DMS153 treated with DMSO at 0.1 percent for 48 hours (cell line): ENCODE measurements at regions not wholly inside any gene's neighbourhood (a gene's known extent, or its start where the extent isn't known, plus 50 kb on each side); places are given as distances from the start of the nearest gene placed in this dataset.

Experiments used
- DNase-seq: peaks from one replicate; lab custom pipeline; 2025; ENCODE audit not compliant: unreplicated experiment; lab: John Stamatoyannopoulos, UW

DNA sequence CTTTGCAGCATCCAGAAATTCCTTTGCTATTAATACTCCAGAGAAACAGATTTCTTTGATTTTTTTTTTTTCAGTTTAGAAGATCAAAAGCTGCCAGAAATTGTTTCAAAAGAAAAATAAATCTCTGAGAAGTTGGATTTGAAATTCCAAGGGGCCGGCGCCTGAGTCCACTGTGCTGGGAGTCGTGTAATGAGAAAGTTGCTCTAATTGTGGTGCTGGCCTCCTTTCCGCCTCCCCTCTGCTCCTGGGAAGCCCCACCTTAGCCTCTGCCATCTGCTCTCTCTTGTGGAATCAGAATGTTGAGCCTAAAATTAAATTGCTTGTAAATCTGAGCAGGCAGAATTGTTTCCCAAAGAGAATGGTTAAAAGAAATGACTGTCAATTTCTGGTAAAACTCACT, 93.3 kb downstream of the EMX2 start:
- DNase-seq: no peak

DNA sequence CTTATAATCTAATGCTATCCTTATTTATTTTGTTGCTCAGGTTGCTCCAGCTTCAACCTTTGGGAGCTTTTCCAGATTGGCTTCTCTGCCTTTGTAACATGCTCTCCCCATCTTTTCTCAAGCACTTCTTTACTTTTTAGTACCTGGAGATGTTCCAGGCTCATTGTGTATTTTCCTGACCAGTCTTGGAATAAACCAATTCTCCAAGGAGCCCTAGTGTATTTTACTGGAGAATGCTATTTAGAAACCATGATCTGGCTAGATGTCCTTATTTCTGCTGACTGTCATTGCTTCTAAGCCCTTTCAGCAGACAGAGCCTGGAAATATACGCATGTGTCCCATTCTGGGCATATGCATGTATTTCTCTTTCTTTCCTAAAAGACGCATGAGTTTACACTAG, 95.7 kb downstream of the EMX2 start:
- DNase-seq: no peak

DNA sequence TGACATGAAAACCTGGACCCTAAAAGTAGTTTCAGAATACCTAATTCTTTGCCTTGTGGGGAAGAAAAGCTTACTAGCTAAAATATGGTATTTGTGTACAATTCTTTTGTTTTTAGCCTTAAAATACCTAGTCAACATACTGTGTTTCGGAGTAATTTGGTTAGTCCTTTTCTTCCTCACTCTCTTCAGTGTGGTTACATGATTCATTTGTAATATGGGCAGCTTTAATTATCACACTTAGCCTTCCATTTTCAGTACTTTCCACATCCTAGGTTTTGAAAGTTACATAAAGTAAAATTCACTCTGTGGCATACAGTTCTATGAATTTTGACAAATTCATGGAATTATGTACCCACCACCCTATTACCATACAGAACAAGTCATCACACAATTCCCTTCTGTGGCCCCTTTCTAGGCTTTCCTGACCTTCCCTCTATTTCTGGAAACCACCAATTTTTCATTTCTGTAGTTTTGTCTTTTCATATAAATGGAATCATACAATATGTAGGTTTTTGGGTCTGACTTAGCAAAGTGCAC, 96.2 kb downstream of the EMX2 start:
- DNase-seq: no peak

DNA sequence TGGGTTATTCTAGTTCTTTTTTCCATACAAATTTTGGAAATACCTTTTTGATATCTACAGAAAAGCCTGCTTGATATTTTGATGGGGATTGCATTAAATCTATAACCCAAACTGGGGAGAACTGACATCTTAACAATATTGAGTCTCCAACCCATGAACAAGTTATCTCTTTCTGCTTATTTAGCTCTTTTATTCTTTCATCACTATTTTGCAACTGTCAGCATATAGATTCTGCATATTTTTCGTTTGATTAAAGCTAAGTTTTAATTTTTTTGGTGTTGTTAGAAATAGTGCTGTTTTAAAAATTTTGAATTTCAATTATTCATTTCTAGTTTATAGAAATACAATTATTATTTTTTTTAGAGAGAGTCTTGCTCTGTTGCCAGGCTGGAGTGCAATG, 97.9 kb downstream of the EMX2 start:
- DNase-seq: no peak

DNA sequence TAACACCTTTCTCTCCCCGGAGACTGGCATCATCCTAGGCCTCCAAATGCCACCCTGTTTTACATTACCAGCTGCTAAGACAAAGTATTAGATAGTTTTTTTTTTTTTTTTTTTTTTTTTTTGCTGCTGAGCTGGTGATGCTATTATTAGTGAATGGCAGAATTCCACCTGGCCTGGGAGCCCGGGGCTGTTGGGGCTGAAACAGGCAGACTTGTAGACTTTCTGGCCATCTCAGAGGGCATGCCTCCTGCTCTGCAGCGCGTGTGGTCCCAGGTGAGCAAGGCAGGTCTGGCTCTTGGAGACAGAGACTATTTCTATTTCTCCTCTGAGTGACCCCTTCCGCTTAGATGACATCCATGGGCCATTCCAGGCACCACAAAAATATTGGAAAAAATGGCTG, 104.2 kb downstream of the EMX2 start:
- DNase-seq: no peak

DNA sequence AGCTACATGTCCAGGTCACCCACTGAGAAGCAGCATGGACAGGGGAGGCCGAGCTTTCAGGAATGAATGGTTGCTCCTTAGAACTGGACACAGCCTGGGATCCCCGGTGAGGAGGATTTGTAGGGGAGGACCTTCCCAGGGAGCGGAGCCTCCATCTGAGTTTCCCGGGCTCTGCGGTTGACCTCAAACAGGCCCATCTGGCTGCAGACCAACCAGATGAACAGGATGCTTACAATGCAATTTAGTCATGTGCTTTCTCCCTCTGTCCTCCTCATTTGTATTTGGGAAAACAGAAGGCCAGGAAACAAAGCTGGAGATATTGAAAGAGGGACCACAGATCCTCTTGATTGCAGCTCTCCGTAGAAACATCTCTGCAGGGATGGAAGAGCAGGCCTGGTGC, 104.8 kb downstream of the EMX2 start:
- DNase-seq: no peak

DNA sequence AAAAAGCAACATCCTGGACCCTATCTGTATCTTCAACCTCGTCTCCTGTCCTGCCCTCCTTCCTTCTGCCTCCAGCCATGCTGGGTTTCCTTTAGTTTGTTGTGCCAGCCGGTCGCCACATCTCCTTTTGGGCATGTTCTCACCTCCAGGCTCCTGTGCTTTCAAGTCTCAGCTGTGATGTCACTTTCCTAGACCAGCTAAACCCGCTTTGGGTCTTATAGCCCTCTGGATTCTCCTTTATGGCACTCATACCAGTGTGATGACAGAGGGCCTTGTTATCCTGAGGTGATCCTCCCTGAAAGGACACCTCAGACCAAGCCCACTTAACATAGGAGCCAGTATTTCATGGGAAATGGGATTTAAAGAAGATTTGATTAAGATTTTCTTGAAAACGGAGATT, 108.6 kb downstream of the EMX2 start:
- no peak for DNase-seq

DNA sequence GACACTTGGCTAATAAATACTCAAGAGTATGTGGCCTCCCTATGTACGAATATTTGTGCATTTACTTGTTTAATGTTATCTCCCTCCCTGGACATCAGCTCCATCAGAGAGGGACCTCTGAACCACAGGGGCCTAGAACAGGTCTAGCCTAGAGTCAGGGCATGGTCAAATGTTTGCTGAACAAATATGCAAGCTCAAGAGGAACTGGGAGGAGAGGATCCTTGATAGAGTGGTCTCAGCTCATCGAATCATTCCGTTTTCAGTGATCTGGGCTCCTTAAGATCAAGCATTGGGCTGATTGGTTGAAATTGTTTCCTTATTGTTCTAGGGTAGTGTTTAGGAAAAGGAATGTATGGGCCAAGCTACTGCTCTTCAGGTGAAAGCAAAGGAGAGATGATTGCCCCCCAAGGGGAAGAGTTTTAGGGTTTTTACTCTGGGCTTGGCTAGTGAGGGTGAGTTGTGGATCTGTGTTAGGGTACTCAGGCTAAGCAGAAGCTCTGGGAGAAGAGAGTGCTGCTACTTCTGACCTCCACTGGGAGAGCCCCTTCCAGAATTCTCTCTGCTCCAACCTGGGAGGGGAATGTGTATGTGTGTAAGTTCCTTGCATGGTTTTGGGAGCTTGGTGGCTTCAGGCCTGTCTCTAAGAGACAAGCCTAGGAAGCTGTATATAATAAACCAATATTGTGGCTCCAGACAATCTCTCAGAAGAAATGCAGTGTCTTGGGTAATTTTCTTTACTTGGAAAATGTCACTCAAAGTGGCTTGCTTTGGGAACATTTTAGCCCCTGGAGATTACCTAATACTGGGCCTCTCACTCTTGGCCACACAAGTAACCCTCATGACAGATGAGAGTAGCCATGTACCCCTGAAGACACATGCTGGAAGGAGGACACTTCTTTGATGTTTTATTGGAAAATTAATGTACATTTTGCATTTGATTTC, 110.0 kb downstream of the EMX2 start:
- DNase-seq: no peak

DNA sequence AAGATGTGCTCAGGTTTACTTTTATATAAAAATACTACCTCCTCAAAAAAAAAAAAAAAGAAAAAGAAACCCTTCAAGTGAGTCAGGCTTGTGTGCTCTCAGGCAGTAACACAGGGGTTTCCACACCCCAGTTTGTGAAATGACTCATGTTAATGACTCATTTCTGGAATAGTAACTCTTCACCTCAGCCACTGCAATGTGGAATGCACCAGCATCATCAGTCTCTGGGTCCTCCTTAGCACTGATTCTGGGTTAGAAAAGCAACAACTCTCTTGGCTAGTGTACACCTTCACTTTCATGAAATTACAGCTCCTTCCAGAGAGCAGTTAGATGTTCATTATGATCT, 110.6 kb downstream of the EMX2 start:
- DNase-seq: no peak

DNA sequence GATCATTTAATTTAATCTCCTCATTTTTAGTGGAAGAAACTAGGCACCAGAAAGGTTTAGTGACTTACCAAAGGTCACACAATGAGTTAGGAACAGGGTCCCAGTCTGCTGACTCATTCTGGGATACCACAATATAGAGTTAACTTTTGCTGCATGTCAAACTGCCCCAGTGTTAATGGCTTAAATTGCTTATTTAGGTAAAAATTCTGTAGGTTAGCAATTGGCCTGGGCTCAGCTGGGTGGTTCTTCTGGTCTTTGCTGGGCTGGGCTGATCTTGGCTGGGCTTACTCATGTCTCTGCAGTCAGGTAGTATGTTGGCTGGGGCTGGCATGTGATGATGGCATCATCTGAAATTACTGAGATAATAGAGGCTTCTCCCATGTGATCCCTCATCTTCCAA, 111.6 kb downstream of the EMX2 start:
- DNase-seq: no peak

DNA sequence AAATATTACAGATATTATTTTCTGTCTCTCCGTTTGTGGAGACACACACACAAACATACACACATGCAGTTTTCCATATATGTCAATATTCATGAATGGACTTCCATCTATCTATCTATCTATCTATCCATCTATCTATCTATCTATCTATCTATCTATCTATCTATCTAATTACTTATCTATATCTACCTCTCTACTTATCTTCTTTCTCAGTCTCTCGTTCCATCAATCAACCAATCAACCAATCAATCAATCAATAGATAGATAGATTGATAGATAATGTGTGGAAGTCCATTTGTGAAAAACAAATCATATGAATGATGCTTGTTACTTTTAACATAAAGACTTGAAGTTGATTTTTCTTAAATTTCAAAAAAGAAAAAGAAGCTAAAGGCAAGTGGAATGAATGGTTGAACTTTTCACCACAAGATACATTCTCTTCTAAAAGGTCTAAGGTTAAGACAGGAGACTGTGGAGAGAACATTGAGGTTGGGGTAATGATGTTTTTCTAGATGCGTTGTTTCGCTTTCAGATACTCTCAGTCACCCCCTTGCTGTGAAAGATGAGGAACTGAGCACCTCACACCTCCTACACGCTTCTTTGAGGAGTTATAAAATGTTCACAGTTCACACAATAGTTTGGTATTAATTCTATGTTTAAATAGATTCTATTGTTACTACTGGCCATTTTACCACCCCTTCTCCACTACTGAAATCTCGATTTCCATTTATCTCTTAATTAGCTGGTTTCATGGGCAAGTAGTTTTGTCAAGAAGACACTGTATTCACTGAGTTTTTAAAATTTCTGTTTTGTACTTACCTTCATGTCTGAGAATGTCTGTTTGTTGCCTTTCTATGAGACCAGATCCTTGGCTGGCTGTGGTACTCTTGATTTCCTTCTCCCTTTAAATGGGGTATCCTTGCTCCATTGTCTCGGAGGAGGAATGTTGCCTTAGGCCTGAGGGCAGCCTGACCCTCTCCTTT, 114.1 kb downstream of the EMX2 start:
- DNase-seq: no peak

DNA sequence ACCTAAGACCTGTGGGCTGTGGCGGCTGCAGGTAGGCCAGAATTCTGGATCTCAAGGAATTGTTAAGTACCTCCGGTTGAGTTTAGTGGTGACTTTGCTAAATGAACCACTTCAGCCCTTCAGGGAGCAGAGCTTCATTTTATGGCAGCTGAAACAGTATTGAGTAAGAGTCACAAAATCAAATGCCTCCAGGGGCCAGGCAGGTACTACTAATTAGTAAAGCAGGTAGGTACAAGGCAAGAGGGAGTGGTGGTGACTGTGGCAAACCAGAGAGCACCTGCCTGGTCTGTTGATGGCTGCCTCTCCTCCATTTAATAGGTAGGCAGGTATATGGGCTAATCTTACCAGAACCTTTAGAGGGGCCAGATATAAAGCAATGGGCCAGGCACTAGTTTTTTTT, 118.8 kb downstream of the EMX2 start:
- DNase-seq: no peak

DNA sequence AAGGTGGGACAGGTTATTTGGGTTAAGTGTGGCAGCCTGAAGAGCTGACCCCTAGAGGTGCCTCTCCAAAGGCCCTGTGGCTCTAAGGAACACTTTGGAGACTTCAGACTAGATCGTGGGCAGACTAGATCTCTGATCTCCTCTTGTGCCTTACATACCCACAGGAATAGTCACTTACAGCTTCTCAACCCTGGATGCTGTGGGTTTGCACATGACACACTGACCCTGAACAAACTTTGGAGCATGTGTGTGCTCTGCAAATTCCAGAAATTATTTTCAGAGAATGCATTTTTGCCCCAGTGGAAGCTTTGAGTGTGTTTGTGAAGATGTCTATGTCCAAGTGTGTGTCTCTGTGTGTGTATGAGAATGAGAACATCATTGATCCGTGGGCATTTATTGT, 119.6 kb downstream of the EMX2 start:
- DNase-seq: no peak

DNA sequence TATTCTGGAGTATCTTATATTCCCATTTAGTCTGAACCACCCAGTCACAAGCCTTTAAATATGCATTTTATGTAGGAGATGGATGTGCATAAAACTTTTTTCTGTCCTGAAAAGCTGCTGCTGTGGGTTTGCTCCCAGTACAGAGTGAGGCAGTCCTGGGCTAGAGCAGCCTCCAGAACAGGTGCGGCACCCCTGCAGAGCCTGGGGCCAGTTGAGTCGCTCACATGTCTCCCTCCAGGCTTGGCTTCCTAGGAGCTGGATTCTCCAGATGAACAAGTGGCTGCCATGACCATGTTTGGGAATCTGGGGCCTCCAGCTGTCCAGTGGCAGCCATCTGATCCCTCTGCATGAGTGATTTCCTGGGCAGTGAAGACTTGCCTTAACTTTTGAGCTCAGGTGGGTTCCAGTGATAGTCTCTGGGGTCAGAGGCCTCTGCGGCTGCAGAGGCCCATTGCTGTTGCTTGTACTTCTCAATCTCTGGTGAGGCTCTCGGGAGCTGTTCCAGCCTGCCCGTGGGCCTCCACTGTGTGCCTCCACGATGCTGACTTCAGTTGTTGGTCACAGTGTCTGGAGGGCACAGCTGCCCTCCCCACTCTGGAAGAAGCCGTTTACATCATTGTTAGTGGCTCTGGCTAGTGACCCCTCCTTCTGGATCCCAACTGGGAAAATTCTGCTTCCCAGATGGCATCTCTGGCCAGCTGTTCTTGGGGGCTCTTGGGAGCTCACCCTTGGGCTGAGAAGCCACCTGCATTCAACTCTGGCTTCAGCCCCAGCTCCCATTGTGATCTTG, 120.4 kb downstream of the EMX2 start:
- no peak for DNase-seq

DNA sequence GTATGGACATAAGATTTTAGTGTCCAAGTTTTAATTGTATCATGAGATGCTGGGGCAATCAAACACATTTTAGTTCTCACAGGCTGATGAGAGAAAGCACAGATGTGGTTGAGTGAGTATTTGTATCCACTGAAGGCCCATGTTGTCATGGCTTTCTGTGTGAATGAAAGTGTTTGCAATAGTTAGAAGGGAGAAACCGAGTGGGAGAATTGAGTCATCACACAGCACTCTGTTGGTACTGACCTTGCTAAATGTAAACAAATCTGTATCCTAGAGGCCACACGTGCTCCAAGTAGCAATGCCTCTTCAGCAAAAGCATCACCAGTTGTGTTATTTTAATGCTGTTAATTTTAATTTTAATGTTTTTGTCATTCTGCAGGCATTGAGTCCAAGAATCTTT, 121.2 kb downstream of the EMX2 start:
- DNase-seq: no peak

DNA sequence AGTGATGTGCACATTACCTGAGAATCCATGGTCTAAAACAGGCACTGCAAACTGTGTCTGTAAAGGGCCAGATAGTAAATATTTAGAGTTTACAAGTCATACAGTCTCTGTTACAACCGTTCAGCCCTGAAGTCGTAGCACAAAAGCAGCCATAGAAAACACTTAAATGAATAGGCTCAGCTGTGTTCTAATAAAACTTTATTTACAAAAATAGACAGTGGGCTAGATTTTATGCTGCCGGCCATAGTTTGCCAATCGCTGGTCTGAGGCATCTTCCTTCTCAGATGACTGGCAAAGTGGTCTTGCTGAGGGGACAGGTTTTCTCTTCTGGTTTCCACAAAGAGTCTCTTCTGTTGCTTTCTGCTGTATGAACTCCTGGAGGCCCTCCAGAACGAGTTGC, 121.7 kb downstream of the EMX2 start:
- DNase-seq: no peak

DNA sequence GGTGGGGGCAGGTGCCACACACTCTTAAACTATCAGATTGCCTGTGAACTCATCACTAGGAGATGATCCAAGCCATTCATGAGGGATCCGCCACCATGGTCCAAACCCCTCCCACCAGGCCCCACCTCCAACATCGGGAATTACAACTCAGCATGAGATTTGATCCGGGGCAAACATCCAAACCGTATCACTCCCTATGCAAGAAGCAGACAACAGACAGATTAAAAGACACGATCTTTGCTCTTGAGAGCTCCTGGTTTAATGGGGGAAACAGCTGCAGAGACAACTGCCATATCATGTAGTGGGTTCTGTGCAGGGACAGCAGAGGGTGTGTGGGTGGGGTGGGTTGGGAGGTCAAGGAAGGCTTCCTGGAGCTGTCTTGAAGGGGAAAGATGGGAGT, 123.6 kb downstream of the EMX2 start:
- DNase-seq: no peak

DNA sequence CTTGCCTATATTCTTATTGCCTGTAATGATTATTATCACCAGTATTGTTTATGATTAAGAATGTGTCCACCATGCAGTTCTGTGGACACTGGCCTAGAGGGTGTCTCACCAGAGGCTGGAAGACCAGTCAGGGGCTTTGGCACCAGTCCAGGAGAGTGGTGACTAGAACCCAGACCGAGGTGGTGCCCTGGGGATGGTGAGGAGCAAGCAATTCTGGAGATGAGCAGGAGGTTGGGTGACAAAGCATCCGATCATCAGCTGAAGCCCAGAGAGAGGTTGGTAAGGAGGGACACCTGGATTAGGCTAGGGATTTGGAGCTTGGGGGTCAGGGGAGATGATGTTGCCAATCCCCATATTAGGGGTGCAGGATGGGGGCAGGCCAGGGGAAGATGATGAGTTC, 124.4 kb downstream of the EMX2 start:
- DNase-seq: no peak

DNA sequence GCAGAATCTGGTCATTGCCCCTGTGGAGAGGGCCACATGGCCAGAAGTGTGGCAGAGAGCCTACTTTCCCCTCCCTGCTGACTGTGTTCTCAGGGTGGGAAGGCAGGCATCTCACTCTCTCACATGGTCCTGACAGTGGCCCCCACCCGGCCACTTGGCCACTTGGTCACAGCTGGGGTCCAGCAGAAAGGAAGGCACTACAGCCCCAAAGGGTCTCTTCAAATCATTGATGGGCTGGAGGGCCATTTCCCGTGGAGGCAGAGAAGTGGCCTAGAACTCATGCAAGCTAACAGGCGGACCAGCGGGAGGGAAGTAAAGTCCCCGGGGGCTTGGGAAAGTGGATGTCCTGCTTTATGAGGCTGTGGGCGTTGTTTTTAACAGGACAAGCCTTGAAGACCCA, 125.3 kb downstream of the EMX2 start:
- DNase-seq: no peak

DNA sequence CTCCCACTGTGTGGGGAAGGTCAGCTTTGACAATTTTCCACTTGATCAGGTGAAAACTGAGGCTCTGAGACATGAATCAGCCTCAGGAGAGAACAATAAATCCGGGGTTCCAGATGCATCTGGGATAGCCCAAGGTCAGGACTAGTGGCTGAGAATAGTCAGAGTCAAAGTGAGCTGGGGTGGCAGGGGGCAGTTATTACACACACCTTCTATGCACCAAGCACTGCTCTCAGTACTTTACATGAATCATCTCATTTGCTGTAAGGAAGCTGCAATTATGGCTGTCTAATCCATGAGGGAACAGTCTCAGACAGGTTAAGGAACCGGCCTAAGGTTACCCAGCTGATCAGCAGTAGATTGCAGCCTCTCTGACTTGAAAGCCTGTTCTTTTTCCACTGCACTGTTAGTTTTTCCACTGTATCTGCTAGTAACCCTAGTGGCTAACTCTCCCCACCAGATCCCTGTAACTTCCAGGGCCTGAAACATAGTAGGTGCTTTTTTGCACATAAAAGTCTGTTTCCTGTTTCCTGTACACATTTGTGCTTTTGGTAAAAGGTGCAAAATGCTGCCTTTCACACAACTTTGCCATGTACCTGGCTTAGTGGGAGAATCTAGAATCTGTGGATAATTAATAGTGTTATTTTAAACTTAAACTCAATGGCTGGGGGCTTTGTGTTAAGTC, 125.9 kb downstream of the EMX2 start:
- DNase-seq: no peak
